PC-9 (cell line): ENCODE measurements at regions not wholly inside any gene's neighbourhood (a gene's known extent, or its start where the extent isn't known, plus 50 kb on each side); places are given as distances from the start of the nearest gene placed in this dataset.

Experiments used
- EZH2 ChIP-seq: fragments of 200-600 bp; sonication (generic); IDR thresholded peaks from 2 replicates; pipeline ENCODE4 v1.8.0; 2017; ENCODE audit warnings: antibody characterized with exemption, low read depth
- TF ChIP-seq, protein P1 (sequence below): fragments of 200-600 bp; sonication (generic); conservative IDR thresholded peaks from 2 replicates; pipeline ENCODE4 v1.6.1; 2017; ENCODE audit warnings: mixed run types, antibody characterized with exemption, mild to moderate bottlenecking, moderate library complexity

DNA sequence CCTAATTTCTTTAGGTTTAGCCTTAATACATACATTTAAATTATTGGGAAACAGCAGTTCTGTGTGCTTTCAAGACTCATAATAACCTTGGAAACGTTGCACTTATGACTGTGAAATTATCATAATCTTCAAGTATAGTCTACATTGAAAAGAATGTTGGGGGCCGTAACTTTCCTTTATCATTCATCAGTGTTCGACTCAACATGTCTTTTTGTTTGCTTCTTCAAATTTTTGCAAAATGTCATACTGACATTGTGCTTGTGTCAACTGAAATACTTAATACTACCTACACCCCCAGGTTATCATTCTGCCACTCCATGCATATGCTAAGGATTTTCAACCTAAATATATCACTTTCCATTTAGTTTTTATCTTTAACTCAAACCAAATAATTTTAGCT, 1562.9 kb downstream of the OLFM4 start:
- TF ChIP-seq EZH2 = no peak
- TF ChIP-seq, protein P1, sequence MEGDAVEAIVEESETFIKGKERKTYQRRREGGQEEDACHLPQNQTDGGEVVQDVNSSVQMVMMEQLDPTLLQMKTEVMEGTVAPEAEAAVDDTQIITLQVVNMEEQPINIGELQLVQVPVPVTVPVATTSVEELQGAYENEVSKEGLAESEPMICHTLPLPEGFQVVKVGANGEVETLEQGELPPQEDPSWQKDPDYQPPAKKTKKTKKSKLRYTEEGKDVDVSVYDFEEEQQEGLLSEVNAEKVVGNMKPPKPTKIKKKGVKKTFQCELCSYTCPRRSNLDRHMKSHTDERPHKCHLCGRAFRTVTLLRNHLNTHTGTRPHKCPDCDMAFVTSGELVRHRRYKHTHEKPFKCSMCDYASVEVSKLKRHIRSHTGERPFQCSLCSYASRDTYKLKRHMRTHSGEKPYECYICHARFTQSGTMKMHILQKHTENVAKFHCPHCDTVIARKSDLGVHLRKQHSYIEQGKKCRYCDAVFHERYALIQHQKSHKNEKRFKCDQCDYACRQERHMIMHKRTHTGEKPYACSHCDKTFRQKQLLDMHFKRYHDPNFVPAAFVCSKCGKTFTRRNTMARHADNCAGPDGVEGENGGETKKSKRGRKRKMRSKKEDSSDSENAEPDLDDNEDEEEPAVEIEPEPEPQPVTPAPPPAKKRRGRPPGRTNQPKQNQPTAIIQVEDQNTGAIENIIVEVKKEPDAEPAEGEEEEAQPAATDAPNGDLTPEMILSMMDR = no peak
